ENCODE measurements at regions not wholly inside any gene's neighbourhood (a gene's known extent, or its start where the extent isn't known, plus 50 kb on each side); places are given as distances from the start of the nearest gene placed in this dataset.

- Histone ChIP-seq H3K27ac (ENCODE audit: low read depth, low read length) (no peak overlapping the region), H3K27me3 (ENCODE audit: control insufficient read depth in 5 of 5, insufficient read depth in 4 of 5, low read length in 5 of 5) (no peaks in the 10 kb centered on the region), H3K4me3 (ENCODE audit: low read depth in 1 of 5, low read length in 5 of 5) (no peak overlapping the region), H3K4me1 (ENCODE audit: control insufficient read depth in 5 of 5, insufficient read depth in 5 of 5, low read length in 5 of 5) (no peaks in the 10 kb centered on the region), H3K36me3 (ENCODE audit: control insufficient read depth in 5 of 5, insufficient read depth in 5 of 5, low read length in 5 of 5) (no peaks in the 10 kb centered on the region), H3K9ac (ENCODE audit: low read length in 5 of 5) (no peak overlapping the region), H3K9me3 (ENCODE audit: control insufficient read depth in 5 of 5, low read length in 5 of 5) (no peaks in the 10 kb centered on the region)
These were observed 284.9 kb upstream of the RUNX1 start for GRCh38 chr21:35333831-35334618.

GRCh38 chr21:35332841-35333426, 283.8 kb upstream of the RUNX1 start:
- H3K9me3 ChIP-seq (ENCODE audit: control insufficient read depth in 5 of 5, low read length in 5 of 5) = no peaks in the 10 kb centered on the region
- H3K4me3 ChIP-seq (ENCODE audit: low read depth in 1 of 5, low read length in 5 of 5) = no peak overlapping the region
- H3K4me1 ChIP-seq (ENCODE audit: control insufficient read depth in 5 of 5, insufficient read depth in 5 of 5, low read length in 5 of 5) = no peaks in the 10 kb centered on the region
- H3K36me3 ChIP-seq (ENCODE audit: control insufficient read depth in 5 of 5, insufficient read depth in 5 of 5, low read length in 5 of 5) = no peaks in the 10 kb centered on the region
- H3K9ac ChIP-seq (ENCODE audit: low read length in 5 of 5) = no peak overlapping the region
- no peaks in the 10 kb centered on the region for H3K27me3 ChIP-seq (ENCODE audit: control insufficient read depth in 5 of 5, insufficient read depth in 4 of 5, low read length in 5 of 5)
- no peak overlapping the region for H3K27ac ChIP-seq (ENCODE audit: low read depth, low read length)

GRCh38 chr21:35329940-35330660, 281.0 kb upstream of the RUNX1 start:
- H3K36me3 ChIP-seq (ENCODE audit: control insufficient read depth in 5 of 5, insufficient read depth in 5 of 5, low read length in 5 of 5) = no peaks in the 10 kb centered on the region

GRCh38 chr21:35328856-35329455, 279.9 kb upstream of the RUNX1 start:
- peaks cover 0 to 15% (median 12%) of the 10 kb centered on the region in 5 donors for H3K4me1 ChIP-seq (ENCODE audit: control insufficient read depth in 5 of 5, insufficient read depth in 5 of 5, low read length in 5 of 5)
- H3K9me3 ChIP-seq (ENCODE audit: control insufficient read depth in 5 of 5, low read length in 5 of 5) = no peaks in the 10 kb centered on the region
- no peak overlapping the region for H3K27ac ChIP-seq (ENCODE audit: low read depth, low read length)
- H3K27me3 ChIP-seq (ENCODE audit: control insufficient read depth in 5 of 5, insufficient read depth in 4 of 5, low read length in 5 of 5) = no peaks in the 10 kb centered on the region
- no peaks in the 10 kb centered on the region for H3K36me3 ChIP-seq (ENCODE audit: control insufficient read depth in 5 of 5, insufficient read depth in 5 of 5, low read length in 5 of 5)
- H3K9ac ChIP-seq (ENCODE audit: low read length in 5 of 5) = no peak overlapping the region
- no peak overlapping the region for H3K4me3 ChIP-seq (ENCODE audit: low read depth in 1 of 5, low read length in 5 of 5)

More at GRCh38 chr21:35329940-35330660, 281.0 kb upstream of the RUNX1 start:
- Histone ChIP-seq H3K27ac (ENCODE audit: low read depth, low read length) (no peak overlapping the region), H3K4me1 (ENCODE audit: control insufficient read depth in 5 of 5, insufficient read depth in 5 of 5, low read length in 5 of 5) (peaks cover 0 to 4% (median under 1%) of the 10 kb centered on the region in 5 donors), H3K9ac (ENCODE audit: low read length in 5 of 5) (no peak overlapping the region), H3K9me3 (ENCODE audit: control insufficient read depth in 5 of 5, low read length in 5 of 5) (no peaks in the 10 kb centered on the region), H3K4me3 (ENCODE audit: low read depth in 1 of 5, low read length in 5 of 5) (no peak overlapping the region), H3K27me3 (ENCODE audit: control insufficient read depth in 5 of 5, insufficient read depth in 4 of 5, low read length in 5 of 5) (no peaks in the 10 kb centered on the region)

- Histone ChIP-seq H3K27ac (ENCODE audit: low read depth, low read length) (no peak overlapping the region), H3K9ac (ENCODE audit: low read length in 5 of 5) (no peak overlapping the region), H3K4me1 (ENCODE audit: control insufficient read depth in 5 of 5, insufficient read depth in 5 of 5, low read length in 5 of 5) (peaks cover 0 to 20% (median 15%) of the 10 kb centered on the region in 5 donors), H3K4me3 (ENCODE audit: low read depth in 1 of 5, low read length in 5 of 5) (no peak overlapping the region), H3K36me3 (ENCODE audit: control insufficient read depth in 5 of 5, insufficient read depth in 5 of 5, low read length in 5 of 5) (no peaks in the 10 kb centered on the region), H3K9me3 (ENCODE audit: control insufficient read depth in 5 of 5, low read length in 5 of 5) (no peaks in the 10 kb centered on the region), H3K27me3 (ENCODE audit: control insufficient read depth in 5 of 5, insufficient read depth in 4 of 5, low read length in 5 of 5) (no peaks in the 10 kb centered on the region)
These were observed 277.6 kb upstream of the RUNX1 start for GRCh38 chr21:35326677-35327076.

GRCh38 chr21:35325953-35326352, 276.9 kb upstream of the RUNX1 start:
- Histone ChIP-seq H3K27me3 (ENCODE audit: control insufficient read depth in 5 of 5, insufficient read depth in 4 of 5, low read length in 5 of 5) (no peaks in the 10 kb centered on the region), H3K9ac (ENCODE audit: low read length in 5 of 5) (no peak overlapping the region), H3K27ac (ENCODE audit: low read depth, low read length) (no peak overlapping the region), H3K4me1 (ENCODE audit: control insufficient read depth in 5 of 5, insufficient read depth in 5 of 5, low read length in 5 of 5) (peaks cover 0 to 20% (median 15%) of the 10 kb centered on the region in 5 donors), H3K9me3 (ENCODE audit: control insufficient read depth in 5 of 5, low read length in 5 of 5) (no peaks in the 10 kb centered on the region), H3K4me3 (ENCODE audit: low read depth in 1 of 5, low read length in 5 of 5) (no peak overlapping the region), H3K36me3 (ENCODE audit: control insufficient read depth in 5 of 5, insufficient read depth in 5 of 5, low read length in 5 of 5) (no peaks in the 10 kb centered on the region)

- Histone ChIP-seq H3K9me3 (ENCODE audit: control insufficient read depth in 5 of 5, low read length in 5 of 5) (no peaks in the 10 kb centered on the region), H3K27me3 (ENCODE audit: control insufficient read depth in 5 of 5, insufficient read depth in 4 of 5, low read length in 5 of 5) (no peaks in the 10 kb centered on the region), H3K4me1 (ENCODE audit: control insufficient read depth in 5 of 5, insufficient read depth in 5 of 5, low read length in 5 of 5) (peaks cover 0 to 20% (median 15%) of the 10 kb centered on the region in 5 donors), H3K36me3 (ENCODE audit: control insufficient read depth in 5 of 5, insufficient read depth in 5 of 5, low read length in 5 of 5) (no peaks in the 10 kb centered on the region), H3K9ac (ENCODE audit: low read length in 5 of 5) (peak overlapping the region in 1 of 5 donors; percentile 37), H3K27ac (ENCODE audit: low read depth, low read length) (peak overlapping the region; percentile 61), H3K4me3 (ENCODE audit: low read depth in 1 of 5, low read length in 5 of 5) (no peak overlapping the region)
These were observed 275.5 kb upstream of the RUNX1 start for GRCh38 chr21:35324372-35325220.

- peak overlapping the region; percentile 61 for H3K27ac ChIP-seq (ENCODE audit: low read depth, low read length)
- H3K9me3 ChIP-seq (ENCODE audit: control insufficient read depth in 5 of 5, low read length in 5 of 5) = no peaks in the 10 kb centered on the region
These were observed 274.8 kb upstream of the RUNX1 start for GRCh38 chr21:35323947-35324346.

More at GRCh38 chr21:35323947-35324346, 274.8 kb upstream of the RUNX1 start:
- Histone ChIP-seq H3K4me3 (ENCODE audit: low read depth in 1 of 5, low read length in 5 of 5) (no peak overlapping the region), H3K27me3 (ENCODE audit: control insufficient read depth in 5 of 5, insufficient read depth in 4 of 5, low read length in 5 of 5) (no peaks in the 10 kb centered on the region), H3K9ac (ENCODE audit: low read length in 5 of 5) (peak overlapping the region in 2 of 5 donors; percentile 21 to 37), H3K36me3 (ENCODE audit: control insufficient read depth in 5 of 5, insufficient read depth in 5 of 5, low read length in 5 of 5) (no peaks in the 10 kb centered on the region), H3K4me1 (ENCODE audit: control insufficient read depth in 5 of 5, insufficient read depth in 5 of 5, low read length in 5 of 5) (peaks cover 0 to 20% (median 15%) of the 10 kb centered on the region in 5 donors)

Measured in subcutaneous abdominal adipose tissue (tissue), 5 donors.